AG04449 (cell line): ENCODE measurements at regions not wholly inside any gene's neighbourhood (a gene's known extent, or its start where the extent isn't known, plus 50 kb on each side); places are given as distances from the start of the nearest gene placed in this dataset.

ENCODE experiments used
- CTCF ChIA-PET: fragments of 350-600 bp; formaldehyde crosslinking; extraction: SDS; loops from one replicate; lab custom pipeline; 2021; ENCODE audit warnings: antibody characterized with exemption; lab: Yijun Ruan, JAX
- POLR2A ChIA-PET: fragments of 400-600, 350-600 bp; formaldehyde crosslinking; extraction: SDS; loops from one replicate; lab custom pipeline; 2020; ENCODE audit warnings: antibody characterized with exemption, inconsistent platforms; lab: Yijun Ruan, JAX
- DNase-seq: peaks from one replicate; pipeline ENCODE4 v3.0.0-alpha.2; 2010; ENCODE audit warnings: low read depth, low spot score
- H3K4me3 ChIP-seq: 2 replicates; pipeline ENCODE4 v1.5.1; 2011; ENCODE audit warnings: low read depth, mild to moderate bottlenecking, control low read depth, low read length
- TF ChIP-seq, protein P1 (sequence below): IDR thresholded peaks from one replicate; pipeline ENCODE4 v1.5.1; 2011; ENCODE audit warnings: mild to moderate bottlenecking, moderate library complexity, low read length, control low read depth, inconsistent platforms; ENCODE audit not compliant: insufficient read depth; ENCODE audit errors: missing control alignments

DNA sequence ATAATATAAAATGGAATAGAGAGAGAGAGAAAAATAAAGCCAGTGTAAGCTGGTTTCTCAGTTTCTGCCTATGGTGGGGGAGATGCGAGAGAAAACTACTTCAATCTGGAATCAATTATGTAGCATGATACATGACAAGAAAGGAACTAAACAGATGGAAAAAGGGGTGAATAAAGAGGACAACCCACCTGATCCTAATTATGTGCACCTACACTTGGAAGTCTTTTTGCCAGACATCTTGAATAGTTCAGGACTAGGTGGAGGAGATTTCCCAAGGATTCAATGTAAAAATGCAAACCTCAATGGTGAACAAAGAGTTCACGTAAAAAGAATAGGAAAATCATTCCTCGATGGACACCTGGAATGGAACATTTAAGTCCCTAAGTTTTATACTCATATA, 524.4 kb upstream of the RGMA start:
- ChIA-PET POLR2A (no interaction called here), CTCF (no interaction called here)
- DNase-seq: no peak
- TF ChIP-seq, protein P1, sequence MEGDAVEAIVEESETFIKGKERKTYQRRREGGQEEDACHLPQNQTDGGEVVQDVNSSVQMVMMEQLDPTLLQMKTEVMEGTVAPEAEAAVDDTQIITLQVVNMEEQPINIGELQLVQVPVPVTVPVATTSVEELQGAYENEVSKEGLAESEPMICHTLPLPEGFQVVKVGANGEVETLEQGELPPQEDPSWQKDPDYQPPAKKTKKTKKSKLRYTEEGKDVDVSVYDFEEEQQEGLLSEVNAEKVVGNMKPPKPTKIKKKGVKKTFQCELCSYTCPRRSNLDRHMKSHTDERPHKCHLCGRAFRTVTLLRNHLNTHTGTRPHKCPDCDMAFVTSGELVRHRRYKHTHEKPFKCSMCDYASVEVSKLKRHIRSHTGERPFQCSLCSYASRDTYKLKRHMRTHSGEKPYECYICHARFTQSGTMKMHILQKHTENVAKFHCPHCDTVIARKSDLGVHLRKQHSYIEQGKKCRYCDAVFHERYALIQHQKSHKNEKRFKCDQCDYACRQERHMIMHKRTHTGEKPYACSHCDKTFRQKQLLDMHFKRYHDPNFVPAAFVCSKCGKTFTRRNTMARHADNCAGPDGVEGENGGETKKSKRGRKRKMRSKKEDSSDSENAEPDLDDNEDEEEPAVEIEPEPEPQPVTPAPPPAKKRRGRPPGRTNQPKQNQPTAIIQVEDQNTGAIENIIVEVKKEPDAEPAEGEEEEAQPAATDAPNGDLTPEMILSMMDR: no peak
- no peak overlapping the region for H3K4me3 ChIP-seq

DNA sequence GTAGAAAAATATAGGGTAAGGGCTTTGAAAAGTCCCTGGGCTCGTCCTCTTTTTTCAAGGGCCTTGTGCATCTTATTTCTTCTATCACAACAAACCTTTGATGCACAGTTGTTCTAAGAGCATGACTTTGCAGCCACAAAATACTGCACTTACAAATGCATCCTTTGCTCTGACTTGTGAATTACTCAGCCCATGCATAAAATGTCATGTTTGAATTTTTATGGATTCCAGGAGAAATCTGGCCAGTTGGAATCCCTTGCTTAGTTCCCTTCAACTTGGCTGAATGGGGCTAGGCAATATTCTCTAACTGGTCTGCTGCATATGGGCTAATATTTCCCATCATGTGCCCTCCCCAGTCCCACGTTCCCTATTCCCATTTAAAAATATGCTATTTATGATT, 523.9 kb upstream of the RGMA start:
- H3K4me3 ChIP-seq: no peak overlapping the region
- ChIA-PET POLR2A (no interaction called here), CTCF (no interaction called here)
- DNase-seq: no peak
- TF ChIP-seq, protein P1: no peak

DNA sequence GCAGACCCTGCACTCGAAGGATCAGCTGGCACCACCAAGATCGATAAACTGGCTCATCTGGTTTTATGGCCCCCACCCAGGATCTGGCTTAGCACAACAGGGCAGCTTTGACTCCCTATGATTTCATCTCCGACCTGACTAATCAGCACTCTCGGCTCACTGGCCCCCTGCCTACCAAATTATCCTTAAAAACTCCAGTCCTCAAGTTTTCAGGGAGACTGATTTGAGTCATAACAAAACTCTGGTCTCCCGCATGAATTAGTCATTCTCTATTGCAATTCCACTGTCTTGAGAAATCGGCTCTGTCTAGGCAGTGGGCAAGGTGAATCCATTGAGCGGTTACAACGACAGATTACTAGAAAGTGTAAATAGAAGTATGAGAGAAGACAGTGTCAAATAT, 521.9 kb upstream of the RGMA start:
- TF ChIP-seq, protein P1: no peak
- no peak for DNase-seq
- H3K4me3 ChIP-seq: no peak overlapping the region
- CTCF ChIA-PET: no interaction called here
- POLR2A ChIA-PET: no interaction called here

DNA sequence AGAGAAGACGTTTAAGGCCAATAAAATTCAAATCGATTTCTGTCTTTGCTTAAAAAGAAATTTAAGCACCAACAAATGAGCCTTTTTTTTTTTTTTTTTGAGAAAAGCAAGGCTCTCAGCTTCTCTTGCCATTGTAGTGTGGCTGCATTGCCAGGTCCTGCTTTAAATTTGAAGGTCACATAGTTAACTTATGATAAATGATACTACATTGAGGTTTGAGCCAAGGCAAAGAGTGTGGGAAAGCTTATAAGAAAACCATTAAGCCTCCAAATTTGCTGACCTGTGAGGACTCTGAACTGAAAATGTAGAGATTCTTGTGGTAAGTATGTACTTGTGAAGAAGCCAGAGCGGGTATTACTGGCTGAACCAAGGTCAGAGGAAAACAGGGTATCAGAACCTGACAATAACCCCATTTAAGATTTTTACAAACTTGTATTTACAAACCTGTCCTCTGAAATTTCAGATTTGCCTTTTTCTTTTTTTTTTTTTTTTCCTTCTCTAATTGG, 519.7 kb upstream of the RGMA start:
- H3K4me3 ChIP-seq: no peak overlapping the region
- TF ChIP-seq, protein P1: no peak
- POLR2A ChIA-PET: no interaction called here
- CTCF ChIA-PET: no interaction called here
- DNase-seq: no peak

DNA sequence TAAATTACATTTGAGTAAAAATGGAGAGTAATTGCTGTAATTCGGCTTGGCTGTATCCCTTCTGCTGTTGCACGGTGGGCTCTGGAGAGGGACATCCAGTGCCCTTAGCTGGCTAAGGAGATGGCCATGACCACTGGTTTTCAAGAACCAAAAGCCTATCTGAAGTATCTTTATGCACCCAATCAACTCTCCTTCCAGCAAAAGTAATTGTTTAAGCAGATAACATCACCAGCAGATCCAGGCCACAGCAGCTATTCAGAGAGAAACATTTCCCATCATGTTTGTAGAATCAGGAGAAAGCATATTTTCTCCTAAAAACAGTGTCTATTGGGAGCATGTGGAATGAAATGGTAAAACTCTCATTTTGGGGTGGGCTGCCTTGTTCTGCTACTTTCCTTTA, 514.5 kb upstream of the RGMA start:
- POLR2A ChIA-PET: no interaction called here
- TF ChIP-seq, protein P1: no peak
- DNase-seq: no peak
- CTCF ChIA-PET: no interaction called here
- no peak overlapping the region for H3K4me3 ChIP-seq

DNA sequence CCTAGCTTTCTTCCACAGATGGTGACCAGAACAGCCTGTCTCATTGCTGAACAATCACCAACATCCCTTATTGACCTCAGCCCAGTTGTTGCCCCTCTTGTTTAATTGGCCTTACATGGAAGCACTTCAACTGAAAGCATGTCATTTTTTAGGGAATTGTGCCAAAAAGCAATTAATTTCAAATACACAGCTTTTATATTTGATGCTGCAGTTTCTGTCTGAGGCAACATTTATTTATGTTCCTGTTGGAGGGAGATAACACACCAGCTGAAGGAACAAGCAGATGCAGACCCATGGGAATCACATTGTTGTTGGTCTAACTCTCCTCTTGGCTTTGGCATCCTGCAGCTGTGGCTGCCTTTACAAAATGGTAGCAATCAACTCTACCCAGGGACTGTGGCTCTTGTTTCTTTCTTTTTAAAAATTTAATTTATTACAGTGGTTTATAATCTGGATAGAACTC, 498.1 kb upstream of the RGMA start:
- TF ChIP-seq, protein P1: no peak
- H3K4me3 ChIP-seq: no peak overlapping the region
- CTCF ChIA-PET: no interaction called here
- POLR2A ChIA-PET: no interaction called here
- DNase-seq: no peak
